CD4-positive, alpha-beta memory T cell (primary cell): ENCODE measurements at regions not wholly inside any gene's neighbourhood (a gene's known extent, or its start where the extent isn't known, plus 50 kb on each side); places are given as distances from the start of the nearest gene placed in this dataset.

ENCODE experiments used
- CTCF ChIA-PET: fragments of 350-600 bp; sonication (Branson Sonifier 250); formaldehyde crosslinking; loops from one replicate; lab custom pipeline; 2021; ENCODE audit warnings: inconsistent platforms; ENCODE audit not compliant: partially characterized antibody; lab: Charles Lee
- POLR2A ChIA-PET: fragments of 350-600 bp; sonication (Branson Sonifier 250); formaldehyde crosslinking; loops from one replicate; lab custom pipeline; 2021; ENCODE audit not compliant: partially characterized antibody; lab: Charles Lee
- DNase-seq, 5 donors: peaks; one replicate each; pipeline versions ENCODE4 v3.0.0 to v3.0.0-alpha.2; 2020 to 2022; ENCODE audit warnings: mixed read lengths in 1 of 5
- H3K27ac ChIP-seq: one replicate; pipeline ENCODE4 v1.7.0; 2013; ENCODE audit warnings: low read depth, low read length
- H3K27me3 ChIP-seq: 2 replicates; pipeline ENCODE4 v1.7.0; 2013; ENCODE audit warnings: mild to moderate bottlenecking, low read length, moderate library complexity; ENCODE audit not compliant: insufficient read depth
- H3K36me3 ChIP-seq: 2 replicates; pipeline ENCODE4 v1.7.0; 2013; ENCODE audit warnings: mild to moderate bottlenecking, low read length, moderate library complexity; ENCODE audit not compliant: insufficient read depth
- H3K4me1 ChIP-seq: 2 replicates; pipeline ENCODE4 v1.7.0; 2013; ENCODE audit warnings: mild to moderate bottlenecking, low read length, moderate library complexity; ENCODE audit not compliant: insufficient read depth
- H3K4me3 ChIP-seq, 2 donors: one replicate each; pipeline ENCODE4 v1.7.0; 2013; ENCODE audit warnings: low read length in 2 of 2, mild to moderate bottlenecking in 1 of 2
- H3K9me3 ChIP-seq, 2 donors: one replicate each; pipeline ENCODE4 v1.7.0; 2013; ENCODE audit warnings: low read length in 2 of 2, control low read depth in 1 of 2; ENCODE audit not compliant: control insufficient read depth in 1 of 2
- H3K27ac Mint-ChIP-seq, 7 donors: one replicate each; pipeline ENCODE4 v1.8.0; 2020 to 2021; ENCODE audit warnings: mixed read lengths in 7 of 7, mild to moderate bottlenecking in 6 of 7, inconsistent platforms in 3 of 7, moderate library complexity in 3 of 7
- H3K27me3 Mint-ChIP-seq, 2 donors: one replicate each; pipeline ENCODE4 v1.8.0; 2020 to 2021; ENCODE audit warnings: mixed read lengths in 2 of 2
- H3K36me3 Mint-ChIP-seq, 2 donors: one replicate each; pipeline ENCODE4 v1.8.0; 2020 to 2021; ENCODE audit warnings: mixed read lengths in 2 of 2, inconsistent platforms in 1 of 2, mild to moderate bottlenecking in 1 of 2
- H3K4me1 Mint-ChIP-seq, 4 donors: one replicate each; pipeline ENCODE4 v1.8.0; 2020 to 2021; ENCODE audit warnings: mixed read lengths in 4 of 4, mild to moderate bottlenecking in 1 of 4
- H3K4me3 Mint-ChIP-seq, 8 donors: one replicate each; pipeline ENCODE4 v1.8.0; 2020 to 2021; ENCODE audit warnings: mixed read lengths in 8 of 8, mild to moderate bottlenecking in 7 of 8, moderate library complexity in 6 of 8, inconsistent platforms in 3 of 8
- H3K9me3 Mint-ChIP-seq, 8 donors: one replicate each; pipeline ENCODE4 v1.8.0; 2020 to 2021; ENCODE audit warnings: mixed read lengths in 8 of 8, mild to moderate bottlenecking in 5 of 8, inconsistent platforms in 3 of 8, moderate library complexity in 1 of 8
- intact Hi-C: fragments of 100-400 bp; cut with micrococcal nuclease; formaldehyde crosslinking; loops from one replicate; pipeline ENCODE4 v1.15.1; 2023

DNA sequence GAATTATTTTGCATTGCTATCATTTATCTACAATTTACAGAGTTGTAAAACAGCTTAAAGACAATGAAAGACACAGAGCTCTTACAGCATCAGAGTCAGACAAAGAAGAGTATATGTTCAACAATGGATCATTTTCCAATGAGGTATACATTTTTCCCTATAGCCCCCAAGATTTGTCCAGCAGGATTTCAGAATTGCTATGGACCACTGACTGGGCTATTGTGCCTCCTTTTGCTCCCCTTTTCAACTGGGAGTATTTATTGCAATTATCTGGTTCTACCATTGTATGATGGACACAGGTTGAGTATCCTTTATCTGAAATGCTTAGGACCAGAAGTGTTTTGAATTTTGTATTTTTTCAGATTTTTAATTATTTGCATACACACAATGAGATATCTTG, 62.5 kb upstream of the DNAH14 start:
- H3K9me3 Mint-ChIP-seq, result peaks cover 2 to 11% (median 4%) of the 10 kb centered on the region in 8 donors
- ChIA-PET POLR2A (no interaction called here), CTCF (no interaction called here)
- no peaks in the 10 kb centered on the region for H3K4me1 Mint-ChIP-seq
- no peak overlapping the region for H3K4me3 Mint-ChIP-seq
- no peaks in the 10 kb centered on the region for H3K36me3 Mint-ChIP-seq
- Histone ChIP-seq H3K27ac (no peak overlapping the region), H3K9me3 (no peaks in the 10 kb centered on the region), H3K27me3 (no peaks in the 10 kb centered on the region), H3K4me1 (no peaks in the 10 kb centered on the region), H3K4me3 (no peak overlapping the region), H3K36me3 (no peaks in the 10 kb centered on the region)
- no peak overlapping the region for H3K27ac Mint-ChIP-seq
- DNase-seq, result no peak
- H3K27me3 Mint-ChIP-seq, result peaks cover 9 to 12% of the 10 kb centered on the region in 2 donors
- intact Hi-C loops, result no loop called here

DNA sequence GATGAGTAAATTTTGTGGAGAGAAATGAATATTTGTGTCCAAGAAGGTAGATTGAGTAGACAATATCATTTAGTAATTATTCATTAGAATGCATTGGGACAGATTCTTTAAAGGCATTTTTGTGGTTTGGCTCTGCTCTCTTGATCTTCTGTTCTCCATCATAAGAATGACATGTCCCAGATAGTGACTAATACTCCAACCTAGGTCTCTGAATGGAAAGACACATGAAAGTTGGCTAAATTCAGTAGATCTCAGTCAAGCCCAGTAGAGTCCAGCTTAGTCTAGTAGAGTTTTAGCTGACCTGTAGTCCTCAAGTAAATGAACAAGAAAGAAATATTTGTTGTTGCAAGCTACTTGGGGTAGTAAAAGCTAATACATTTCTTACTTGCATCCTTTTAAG, 61.8 kb upstream of the DNAH14 start:
- H3K36me3 ChIP-seq, result no peaks in the 10 kb centered on the region
- Mint-ChIP-seq H3K27me3 (peaks cover 8 to 12% of the 10 kb centered on the region in 2 donors), H3K4me3 (no peak overlapping the region), H3K27ac (no peak overlapping the region), H3K4me1 (no peaks in the 10 kb centered on the region), H3K9me3 (peaks cover 2 to 11% (median 4%) of the 10 kb centered on the region in 8 donors), H3K36me3 (no peaks in the 10 kb centered on the region)
- DNase-seq, result no peak
- H3K9me3 ChIP-seq, result no peaks in the 10 kb centered on the region
- H3K27me3 ChIP-seq, result no peaks in the 10 kb centered on the region
- no peak overlapping the region for H3K4me3 ChIP-seq
- H3K4me1 ChIP-seq, result no peaks in the 10 kb centered on the region
- intact Hi-C loops, result no loop called here
- H3K27ac ChIP-seq, result no peak overlapping the region
- CTCF ChIA-PET, result no interaction called here
- POLR2A ChIA-PET, result no interaction called here

DNA sequence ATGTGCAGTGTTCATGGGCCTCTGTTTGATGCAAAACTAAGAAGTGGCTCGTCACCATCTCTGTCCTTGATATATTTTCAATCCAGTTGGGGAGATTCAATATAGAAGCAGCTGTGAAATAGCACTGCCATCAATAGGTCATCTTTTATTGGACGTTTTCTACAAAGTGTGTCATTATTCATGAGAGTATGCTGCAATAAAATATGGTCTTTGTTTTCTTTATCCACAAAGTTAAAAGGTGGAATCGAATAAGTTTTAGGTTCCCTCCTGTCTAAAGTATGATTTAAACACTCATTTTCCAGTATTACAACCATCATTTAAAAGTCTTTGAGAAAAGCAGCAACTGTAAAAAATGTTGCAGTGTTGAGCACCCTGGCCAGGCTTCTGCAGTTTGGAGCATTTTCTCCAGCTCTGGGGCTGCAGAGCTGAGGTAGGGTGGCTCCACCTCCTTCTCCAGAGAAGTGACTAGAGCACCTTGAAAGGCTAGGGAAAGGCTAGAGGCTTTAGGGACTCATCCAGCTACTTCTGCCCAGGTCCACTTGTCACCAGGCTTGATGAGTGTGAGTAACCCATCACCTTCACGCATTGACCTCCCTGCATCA, 56.5 kb upstream of the DNAH14 start:
- Histone ChIP-seq H3K4me1 (no peaks in the 10 kb centered on the region), H3K4me3 (no peak overlapping the region), H3K27ac (no peak overlapping the region), H3K36me3 (no peaks in the 10 kb centered on the region), H3K9me3 (no peaks in the 10 kb centered on the region), H3K27me3 (no peaks in the 10 kb centered on the region)
- Mint-ChIP-seq H3K36me3 (no peaks in the 10 kb centered on the region), H3K4me1 (no peaks in the 10 kb centered on the region), H3K4me3 (no peak overlapping the region), H3K9me3 (peaks cover 0 to 4% (median 0%) of the 10 kb centered on the region in 8 donors), H3K27me3 (peaks cover 16 to 17% of the 10 kb centered on the region in 2 donors), H3K27ac (no peak overlapping the region)
- ChIA-PET POLR2A (no interaction called here), CTCF (no interaction called here)
- intact Hi-C loops, result no loop called here
- DNase-seq, result no peak

DNA sequence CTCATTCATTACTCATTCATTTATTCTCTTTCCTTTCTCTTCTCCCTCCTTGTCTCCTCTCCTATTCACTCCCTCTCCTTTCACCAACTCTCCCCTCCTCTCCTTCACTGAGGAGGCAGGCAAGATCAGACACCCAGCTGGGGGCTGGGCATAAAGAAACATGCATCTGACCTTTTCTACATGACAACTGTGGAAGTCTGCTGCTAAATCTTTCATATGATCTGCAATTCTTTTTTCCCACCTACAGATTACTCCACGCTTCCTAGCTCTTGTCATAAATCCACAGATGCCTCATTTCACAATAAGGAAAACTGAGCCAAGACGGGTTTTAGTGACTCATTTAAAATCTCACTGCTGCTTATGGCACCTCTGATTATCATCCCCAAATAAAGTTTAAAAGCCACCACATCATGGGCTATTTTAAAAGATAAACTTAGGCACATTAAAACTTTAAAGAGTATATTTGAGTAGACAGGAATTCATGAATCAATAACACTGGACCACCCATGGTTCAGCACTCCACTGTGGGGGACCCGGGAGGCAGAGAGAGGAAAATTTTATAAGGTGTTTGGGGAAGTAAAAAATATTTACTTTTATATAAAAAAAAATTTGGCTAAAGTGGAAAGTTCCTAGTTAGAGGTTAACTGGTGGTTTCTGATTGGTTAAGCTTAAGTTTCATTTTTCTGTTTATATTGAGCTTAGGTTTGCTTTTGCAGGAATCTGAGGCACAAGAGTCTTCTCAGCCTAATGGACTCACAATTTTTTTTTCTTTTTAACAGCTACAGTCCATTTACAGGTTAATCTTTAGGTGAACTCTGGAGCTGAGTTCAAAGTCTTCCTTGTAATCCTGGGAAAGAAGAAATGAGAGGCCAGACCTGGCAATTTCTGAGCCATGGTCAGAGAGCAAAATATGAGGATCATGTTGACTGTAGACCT, 55.8 kb upstream of the DNAH14 start:
- CTCF ChIA-PET, result no interaction called here
- POLR2A ChIA-PET, result no interaction called here
- Histone ChIP-seq H3K27ac (no peak overlapping the region), H3K9me3 (no peaks in the 10 kb centered on the region), H3K36me3 (no peaks in the 10 kb centered on the region), H3K4me3 (no peak overlapping the region), H3K4me1 (no peaks in the 10 kb centered on the region), H3K27me3 (no peaks in the 10 kb centered on the region)
- Mint-ChIP-seq H3K9me3 (peaks cover 0 to 3% (median 0%) of the 10 kb centered on the region in 8 donors), H3K36me3 (no peaks in the 10 kb centered on the region), H3K27ac (no peak overlapping the region), H3K4me3 (no peak overlapping the region), H3K27me3 (peaks cover 20 to 22% of the 10 kb centered on the region in 2 donors), H3K4me1 (no peaks in the 10 kb centered on the region)
- intact Hi-C loops, result no loop called here
- DNase-seq, result no peak

DNA sequence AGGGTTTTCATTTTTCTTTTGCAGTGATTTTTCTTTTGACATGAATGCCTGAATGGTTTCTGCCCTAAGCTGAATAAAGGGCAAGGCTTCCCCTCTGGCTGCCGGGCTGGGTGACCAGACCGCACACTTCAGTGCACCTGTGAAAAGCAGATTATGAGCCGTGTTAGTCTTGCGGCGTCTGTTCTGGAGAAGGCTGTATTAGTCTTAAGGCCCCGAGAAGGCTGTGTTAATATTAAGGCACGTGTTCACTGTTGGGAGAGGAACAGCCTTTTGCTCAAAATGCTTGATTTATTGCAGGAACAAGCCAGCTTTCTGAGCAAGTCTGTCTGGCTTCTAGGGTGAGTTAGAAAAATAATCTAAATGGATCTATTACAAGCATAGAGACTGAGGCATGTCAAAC, 54.7 kb upstream of the DNAH14 start:
- POLR2A ChIA-PET, result no interaction called here
- no peak overlapping the region for H3K27ac ChIP-seq
- intact Hi-C loops, result no loop called here
- no peak overlapping the region for H3K4me3 ChIP-seq
- no peaks in the 10 kb centered on the region for H3K9me3 ChIP-seq
- DNase-seq, result no peak
- no peaks in the 10 kb centered on the region for H3K36me3 ChIP-seq
- H3K27ac Mint-ChIP-seq, result no peak overlapping the region
- CTCF ChIA-PET, result no interaction called here
- H3K4me3 Mint-ChIP-seq, result no peak overlapping the region
- no peaks in the 10 kb centered on the region for H3K4me1 ChIP-seq
- H3K27me3 Mint-ChIP-seq, result peaks cover 20 to 24% of the 10 kb centered on the region in 2 donors
- H3K9me3 Mint-ChIP-seq, result peaks cover 0 to 3% (median 0%) of the 10 kb centered on the region in 8 donors
- H3K4me1 Mint-ChIP-seq, result no peaks in the 10 kb centered on the region
- no peaks in the 10 kb centered on the region for H3K27me3 ChIP-seq
- H3K36me3 Mint-ChIP-seq, result no peaks in the 10 kb centered on the region

DNA sequence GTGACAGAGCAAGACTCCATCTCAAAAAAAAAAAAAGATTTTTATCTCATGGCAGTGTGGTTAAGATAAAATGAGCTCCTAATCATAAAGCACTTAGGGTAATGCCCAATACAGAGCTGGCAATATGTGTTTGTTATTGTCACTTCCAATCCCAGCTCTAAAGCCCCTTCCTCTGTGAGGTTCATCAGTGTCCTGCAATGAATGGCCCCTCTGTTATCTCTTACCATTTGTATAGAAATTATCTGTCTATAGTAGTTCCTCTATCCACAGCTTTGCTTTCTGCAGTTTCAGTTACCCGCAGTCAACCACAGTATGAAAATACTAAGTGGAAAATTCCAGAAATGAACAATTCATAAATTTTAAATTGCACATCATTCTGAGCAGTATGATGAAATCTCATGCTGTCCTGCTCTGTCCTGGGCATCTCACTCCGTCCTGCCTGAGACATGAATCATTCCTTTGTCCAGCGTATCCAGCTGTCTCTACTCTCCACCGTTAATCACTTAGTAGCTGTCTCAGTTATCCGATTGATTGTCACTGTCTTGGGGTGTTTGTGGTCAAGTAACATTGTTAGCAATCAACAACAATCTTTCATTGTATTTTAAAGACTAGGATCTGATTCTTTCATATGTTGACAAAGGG, 50.2 kb upstream of the DNAH14 start:
- Histone ChIP-seq H3K27me3 (no peaks in the 10 kb centered on the region), H3K4me3 (no peak overlapping the region), H3K9me3 (no peaks in the 10 kb centered on the region), H3K36me3 (no peaks in the 10 kb centered on the region), H3K27ac (no peak overlapping the region), H3K4me1 (no peaks in the 10 kb centered on the region)
- intact Hi-C loops, result no loop called here
- DNase-seq, result no peak
- H3K27me3 Mint-ChIP-seq, result peaks cover 24 to 34% of the 10 kb centered on the region in 2 donors
- H3K4me3 Mint-ChIP-seq, result no peak overlapping the region
- ChIA-PET POLR2A (no interaction called here), CTCF (no interaction called here)
- no peaks in the 10 kb centered on the region for H3K36me3 Mint-ChIP-seq
- H3K27ac Mint-ChIP-seq, result no peak overlapping the region
- H3K4me1 Mint-ChIP-seq, result no peaks in the 10 kb centered on the region
- H3K9me3 Mint-ChIP-seq, result peaks cover 0 to 4% (median 0%) of the 10 kb centered on the region in 8 donors
